Left lung (tissue), 4 donors: ENCODE measurements at regions not wholly inside any gene's neighbourhood (a gene's known extent, or its start where the extent isn't known, plus 50 kb on each side); places are given as distances from the start of the nearest gene placed in this dataset.
"Not testable (repeated sequence)": the region's sequence is repeated elsewhere in the genome, so short reads cannot be mapped to it uniquely, and the experiment has no call there.

Experiments
- ATAC-seq: fragments of 200-7000 bp; cut with Tn5 transposase; one replicate; pipeline ENCODE4 v1.9.1; 2020; ENCODE audit warnings: moderate library complexity
- DNase-seq, 4 donors: peaks; one replicate each; pipeline ENCODE4 v3.0.0-alpha.2; 2013 to 2020
- H3K27ac ChIP-seq, 2 donors: fragments of 200-600 bp; sonication (generic) in 1 of 2; one replicate each; pipeline versions ENCODE4 v1.5.0 to v1.8.0; 2020 to 2021
- H3K27me3 ChIP-seq, 2 donors: fragments of 200-600 bp; sonication (generic) in 1 of 2; one replicate each; pipeline versions ENCODE4 v1.5.0 to v1.8.0; 2020 to 2021
- H3K36me3 ChIP-seq, 2 donors: fragments of 200-600 bp; sonication (generic) in 1 of 2; one replicate each; pipeline versions ENCODE4 v1.5.0 to v1.8.0; 2020 to 2021
- H3K4me1 ChIP-seq, 2 donors: fragments of 200-600 bp; one replicate each; pipeline ENCODE4 v1.8.0; 2021
- H3K4me3 ChIP-seq, 2 donors: fragments of 200-600 bp; sonication (generic) in 1 of 2; one replicate each; pipeline versions ENCODE4 v1.5.0 to v1.8.0; 2020 to 2021; ENCODE audit warnings: mild to moderate bottlenecking in 1 of 2
- H3K9me3 ChIP-seq, 2 donors: fragments of 200-600 bp; sonication (generic) in 1 of 2; one replicate each; pipeline versions ENCODE4 v1.5.0 to v1.8.0; 2020 to 2021
- intact Hi-C, 2 donors: fragments of 100-400 bp; cut with DNase I; formaldehyde crosslinking; loops; one replicate each; pipeline versions ENCODE4 v1.11.2 to v1.14.2; 2022
- TF ChIP-seq, protein P1 (sequence below), 2 donors: fragments of 200-600 bp; sonication (generic) in 1 of 2; IDR thresholded peaks; one replicate each; pipeline versions ENCODE4 v1.5.0 to v1.8.0; 2021; ENCODE audit warnings: antibody characterized with exemption in 2 of 2
- donor health status: DM: no; HTN: yes; CAD: no.
- donor health status: DM: no; HTN: no; CAD: no.

GRCh38 chr1:146401281-146401825, 172.5 kb upstream of the NOTCH2NLA start:
- peak; percentile 78 for ATAC-seq
- H3K4me3 ChIP-seq, H3K9me3 ChIP-seq, H3K27ac ChIP-seq, H3K4me1 ChIP-seq, DNase-seq, H3K27me3 ChIP-seq, intact Hi-C loops, H3K36me3 ChIP-seq: not testable (repeated sequence)
- TF ChIP-seq, protein P1, sequence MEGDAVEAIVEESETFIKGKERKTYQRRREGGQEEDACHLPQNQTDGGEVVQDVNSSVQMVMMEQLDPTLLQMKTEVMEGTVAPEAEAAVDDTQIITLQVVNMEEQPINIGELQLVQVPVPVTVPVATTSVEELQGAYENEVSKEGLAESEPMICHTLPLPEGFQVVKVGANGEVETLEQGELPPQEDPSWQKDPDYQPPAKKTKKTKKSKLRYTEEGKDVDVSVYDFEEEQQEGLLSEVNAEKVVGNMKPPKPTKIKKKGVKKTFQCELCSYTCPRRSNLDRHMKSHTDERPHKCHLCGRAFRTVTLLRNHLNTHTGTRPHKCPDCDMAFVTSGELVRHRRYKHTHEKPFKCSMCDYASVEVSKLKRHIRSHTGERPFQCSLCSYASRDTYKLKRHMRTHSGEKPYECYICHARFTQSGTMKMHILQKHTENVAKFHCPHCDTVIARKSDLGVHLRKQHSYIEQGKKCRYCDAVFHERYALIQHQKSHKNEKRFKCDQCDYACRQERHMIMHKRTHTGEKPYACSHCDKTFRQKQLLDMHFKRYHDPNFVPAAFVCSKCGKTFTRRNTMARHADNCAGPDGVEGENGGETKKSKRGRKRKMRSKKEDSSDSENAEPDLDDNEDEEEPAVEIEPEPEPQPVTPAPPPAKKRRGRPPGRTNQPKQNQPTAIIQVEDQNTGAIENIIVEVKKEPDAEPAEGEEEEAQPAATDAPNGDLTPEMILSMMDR (IDR thresholded peaks at IDR 0.05): peak; percentile 56 to 58

DNA sequence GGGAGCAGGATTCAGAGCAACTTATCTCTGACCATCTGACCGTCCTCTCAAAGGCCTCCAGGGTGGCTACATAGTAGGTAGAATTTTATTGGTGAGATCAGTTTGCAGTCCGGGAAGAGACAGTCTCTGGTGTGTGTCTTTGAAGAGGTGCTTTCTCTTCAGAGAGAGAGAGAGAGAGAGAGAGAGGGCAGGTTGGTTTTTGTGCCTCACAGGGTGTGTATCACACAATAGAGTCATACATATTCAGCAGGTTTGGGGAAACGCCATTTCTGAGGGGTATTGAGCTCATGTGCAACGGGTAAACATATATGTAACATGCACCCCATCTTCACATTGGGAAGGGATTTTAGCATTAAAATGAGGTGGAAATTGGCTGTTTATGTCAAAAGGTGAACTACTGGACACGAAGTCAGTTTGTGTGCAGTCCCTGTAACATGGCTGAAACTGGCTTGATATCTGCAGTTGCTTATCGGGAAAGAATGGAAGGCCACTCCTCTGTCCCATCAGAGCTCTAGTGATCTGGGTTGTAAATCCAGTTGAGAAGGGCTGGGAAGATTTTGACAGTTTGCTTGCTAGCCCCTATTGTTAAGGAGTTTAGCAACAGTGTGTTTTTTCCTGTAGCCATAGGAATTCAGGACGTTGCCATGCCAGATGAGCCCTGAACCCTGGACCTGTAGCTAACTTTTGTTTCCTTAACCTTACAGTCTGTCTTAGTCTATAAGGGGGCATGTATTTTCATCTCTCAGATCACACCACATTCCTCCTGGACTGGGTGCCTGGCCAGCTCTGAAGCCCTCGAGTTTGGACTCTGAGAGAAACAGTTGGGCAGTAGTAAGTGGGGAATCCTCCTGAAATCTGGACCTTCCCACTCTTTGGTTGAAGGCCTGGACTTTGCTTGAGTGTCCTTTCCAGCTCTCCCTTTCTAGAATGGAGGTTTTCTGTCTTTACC, 171.6 kb upstream of the NOTCH2NLA start:
- ATAC-seq: not testable (repeated sequence)

GRCh38 chr1:146399225-146399624, 170.4 kb upstream of the NOTCH2NLA start:
- intact Hi-C loops, H3K27ac ChIP-seq, H3K36me3 ChIP-seq, H3K27me3 ChIP-seq, H3K9me3 ChIP-seq, ATAC-seq, H3K4me3 ChIP-seq, DNase-seq, H3K4me1 ChIP-seq: not testable (repeated sequence)

More for the DNA sequence above, 171.6 kb upstream of the NOTCH2NLA start:
- H3K4me3 ChIP-seq, DNase-seq, H3K4me1 ChIP-seq, intact Hi-C loops, H3K27ac ChIP-seq, H3K27me3 ChIP-seq, H3K36me3 ChIP-seq, H3K9me3 ChIP-seq: not testable (repeated sequence)

DNA sequence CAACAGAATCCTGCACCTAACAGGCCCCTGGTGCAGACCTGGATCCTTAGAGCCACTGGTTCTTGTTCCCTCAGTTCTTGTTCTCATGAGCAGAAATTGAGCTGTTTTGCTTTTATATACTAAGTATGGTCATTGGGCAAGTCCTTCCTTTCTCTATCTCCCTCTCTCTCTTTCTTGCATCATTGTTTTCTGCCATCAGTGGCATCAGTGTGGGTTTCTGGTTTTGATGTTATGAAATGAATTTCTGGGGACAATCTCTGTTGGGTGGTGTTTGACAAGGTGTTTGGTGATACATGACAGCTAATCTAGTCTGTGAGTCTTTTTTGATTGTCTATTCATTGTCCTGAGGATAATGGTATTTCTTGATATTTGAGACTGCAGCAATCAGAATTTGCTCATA, 168.0 kb upstream of the NOTCH2NLA start:
- H3K9me3 ChIP-seq, H3K27ac ChIP-seq, H3K4me3 ChIP-seq, DNase-seq, H3K4me1 ChIP-seq, ATAC-seq, intact Hi-C loops, H3K36me3 ChIP-seq: not testable (repeated sequence)
- H3K27me3 ChIP-seq: peaks cover 0 to 12% of the 10 kb centered on the region in 2 donors

DNA sequence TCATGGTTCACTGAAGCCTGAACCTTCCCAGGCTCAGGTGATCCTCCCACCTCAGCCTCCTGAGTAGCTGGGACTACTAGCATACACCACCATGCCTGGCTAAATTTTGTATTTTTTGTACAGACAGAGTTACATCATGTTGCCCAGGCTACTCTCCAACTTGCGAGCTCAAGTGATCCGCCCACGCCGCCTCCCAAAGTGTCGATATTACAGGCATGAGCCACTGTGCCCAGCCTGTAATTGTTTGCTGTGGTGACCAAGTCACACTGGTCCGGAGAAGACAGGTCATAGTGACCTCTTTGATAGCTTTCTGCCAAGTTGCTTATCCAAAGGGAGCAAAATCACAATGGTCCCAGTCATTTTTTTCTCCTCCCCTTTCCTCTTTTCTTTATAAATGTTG, 167.4 kb upstream of the NOTCH2NLA start:
- ATAC-seq, H3K36me3 ChIP-seq, H3K4me3 ChIP-seq, H3K4me1 ChIP-seq, H3K27ac ChIP-seq, H3K9me3 ChIP-seq, intact Hi-C loops, DNase-seq: not testable (repeated sequence)
- peaks cover 0 to 12% of the 10 kb centered on the region in 2 donors for H3K27me3 ChIP-seq

DNA sequence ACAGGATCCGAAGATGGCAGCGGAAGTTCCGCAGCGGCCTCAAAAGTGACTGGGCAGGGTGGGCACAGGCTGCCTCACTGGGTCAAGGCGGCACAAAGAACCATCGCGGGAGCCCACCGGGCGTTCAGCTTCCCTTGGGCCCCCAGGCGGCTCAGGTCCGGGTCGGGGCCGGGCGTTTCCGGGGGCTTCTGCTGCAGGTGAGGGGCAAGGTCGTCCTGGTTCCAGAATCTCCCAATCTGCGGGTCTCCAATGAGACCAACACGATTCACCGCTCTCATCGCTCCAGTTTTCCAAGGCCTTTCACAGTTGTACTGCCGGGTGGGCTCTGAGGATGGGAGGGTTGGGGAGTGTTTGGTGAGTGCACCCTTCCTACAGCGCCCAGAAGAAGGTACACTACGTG, 165.0 kb upstream of the NOTCH2NLA start:
- H3K4me1 ChIP-seq, H3K9me3 ChIP-seq, H3K4me3 ChIP-seq, H3K27ac ChIP-seq, H3K36me3 ChIP-seq, ATAC-seq, intact Hi-C loops, DNase-seq: not testable (repeated sequence)
- H3K27me3 ChIP-seq: peaks cover 0 to 12% of the 10 kb centered on the region in 2 donors

- H3K27ac ChIP-seq: not testable (repeated sequence)
Observed at GRCh38 chr1:146393154-146393553, 164.3 kb upstream of the NOTCH2NLA start.

GRCh38 chr1:146389178-146389577, 160.4 kb upstream of the NOTCH2NLA start:
- ATAC-seq, H3K4me3 ChIP-seq, H3K9me3 ChIP-seq, H3K27me3 ChIP-seq, DNase-seq, H3K27ac ChIP-seq, H3K4me1 ChIP-seq, intact Hi-C loops, H3K36me3 ChIP-seq: not testable (repeated sequence)

More at GRCh38 chr1:146393154-146393553, 164.3 kb upstream of the NOTCH2NLA start:
- H3K4me3 ChIP-seq, ATAC-seq, H3K36me3 ChIP-seq, H3K9me3 ChIP-seq, intact Hi-C loops, H3K4me1 ChIP-seq, DNase-seq: not testable (repeated sequence)
- peaks cover 0 to 12% of the 10 kb centered on the region in 2 donors for H3K27me3 ChIP-seq

DNA sequence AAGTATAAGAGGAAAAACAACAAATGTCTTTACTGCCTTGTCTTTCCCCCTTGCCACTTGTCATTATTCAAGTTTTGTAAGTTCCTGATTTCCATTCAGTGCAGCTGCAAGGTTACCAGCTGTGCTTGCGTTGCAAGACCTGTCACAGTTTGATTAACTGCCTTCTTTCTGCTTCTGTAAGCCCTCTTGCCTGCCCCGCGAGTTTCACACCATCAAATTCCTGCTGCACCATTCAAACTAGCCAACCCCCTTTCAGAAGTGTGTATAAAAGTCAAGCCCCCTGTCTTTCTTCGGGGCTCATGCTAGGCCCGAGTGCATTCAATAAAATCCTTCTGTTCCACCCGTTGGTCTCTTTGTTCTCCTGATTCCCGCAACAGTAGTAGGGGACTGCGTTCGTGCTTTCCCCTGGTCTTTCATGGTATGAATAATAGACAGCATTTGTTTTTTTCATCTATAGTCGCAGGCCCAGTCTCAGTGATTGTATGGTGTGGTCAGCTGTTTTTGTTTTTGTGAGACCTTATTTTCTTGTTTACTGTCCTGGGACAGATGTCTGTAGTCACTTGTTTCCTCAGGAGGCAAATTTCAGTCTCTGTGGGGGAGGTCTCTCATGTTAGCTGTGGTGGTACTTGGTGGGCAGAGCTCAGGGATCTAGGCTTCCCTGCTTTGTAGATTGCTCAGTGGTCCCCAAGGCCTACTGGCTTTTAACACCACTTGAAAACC, 159.1 kb upstream of the NOTCH2NLA start:
- H3K36me3 ChIP-seq, H3K9me3 ChIP-seq, H3K4me1 ChIP-seq, intact Hi-C loops, H3K27me3 ChIP-seq, H3K4me3 ChIP-seq: not testable (repeated sequence)
- DNase-seq (peak in 1 of 4 donors; percentile 7), ATAC-seq (peak; percentile 29)
- H3K27ac ChIP-seq: peak overlapping the region; percentile 33 to 91

DNA sequence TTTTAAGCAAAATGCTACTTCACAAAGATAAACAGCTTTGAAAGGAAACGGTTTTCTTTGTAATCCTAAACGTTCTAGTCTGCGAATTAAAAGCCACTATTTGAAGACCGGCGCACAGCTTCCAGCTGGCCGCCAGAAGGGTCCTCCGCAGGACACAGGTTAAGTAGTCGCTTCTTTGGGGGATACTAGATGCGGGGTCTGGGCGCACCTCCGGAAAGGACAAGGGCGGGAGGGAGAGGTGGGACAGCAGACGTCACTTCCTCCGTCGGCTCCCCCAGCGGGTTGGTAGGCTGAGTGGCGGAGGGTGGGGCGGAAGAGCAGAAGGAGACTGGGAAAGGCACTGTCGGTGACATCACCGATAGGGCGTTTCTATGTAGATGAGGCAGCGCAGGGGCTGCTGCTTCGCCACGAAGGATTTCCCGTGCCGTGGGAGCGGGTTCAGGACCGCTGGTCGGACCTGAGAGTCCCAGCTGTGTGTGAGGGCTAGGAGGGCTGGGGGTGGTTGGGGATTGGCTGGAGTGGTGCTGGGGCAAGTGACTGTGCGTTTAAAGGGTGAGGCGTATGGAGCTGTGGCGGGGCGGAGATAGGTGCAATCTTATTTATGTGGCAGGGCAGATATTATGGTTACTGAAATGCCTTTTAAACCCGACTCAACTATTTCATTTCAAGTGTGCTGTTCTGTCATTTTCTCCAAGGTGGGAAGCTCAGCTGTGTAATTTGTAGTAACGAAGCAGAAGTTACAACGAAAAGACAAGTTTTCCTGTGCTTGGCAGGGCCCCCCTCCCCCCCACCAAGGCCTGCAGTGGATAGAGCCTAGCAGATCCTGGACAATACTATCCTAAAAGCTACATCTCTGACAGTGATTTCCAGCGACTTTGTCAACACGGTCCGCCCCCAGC, 158.3 kb upstream of the NOTCH2NLA start:
- intact Hi-C loops, H3K4me1 ChIP-seq, H3K36me3 ChIP-seq, H3K27me3 ChIP-seq, H3K9me3 ChIP-seq: not testable (repeated sequence)
- Histone ChIP-seq H3K27ac (peak overlapping the region; percentile 91 to 93), H3K4me3 (peak overlapping the region; percentile 29 to 38)
- DNase-seq (peak; percentile 52 to 87 (median 78)), ATAC-seq (peak; percentile 98)

GRCh38 chr1:146381196-146381595, 152.4 kb upstream of the NOTCH2NLA start:
- ATAC-seq, H3K27me3 ChIP-seq, H3K4me3 ChIP-seq, H3K9me3 ChIP-seq, H3K27ac ChIP-seq, H3K4me1 ChIP-seq, intact Hi-C loops, DNase-seq, H3K36me3 ChIP-seq: not testable (repeated sequence)
